A549 (cell line): ENCODE measurements at regions not wholly inside any gene's neighbourhood (a gene's known extent, or its start where the extent isn't known, plus 50 kb on each side); places are given as distances from the start of the nearest gene placed in this dataset.

ENCODE experiments used
- BHLHE40 ChIP-seq: IDR thresholded peaks from 2 replicates; pipeline ENCODE4 v1.6.1; 2012; ENCODE audit warnings: low read depth, low read length, inconsistent platforms
- EP300 ChIP-seq, 2 experiments: fragments of >200 bp; sonication (Bioruptor Twin); formaldehyde crosslinking; IDR thresholded peaks; 2 replicates in 1 of 2; 3 replicates in 1 of 2; pipeline ENCODE4 v1.6.1; 2016 to 2017
- POLR2A ChIP-seq: IDR thresholded peaks from 2 replicates; pipeline ENCODE4 v1.6.1; 2012; ENCODE audit warnings: mild to moderate bottlenecking, low read length
- RFX5 ChIP-seq: fragments of 450-650 bp; IDR thresholded peaks from 2 replicates; pipeline ENCODE4 v1.7.1; 2014; ENCODE audit warnings: antibody characterized with exemption, mild to moderate bottlenecking, moderate library complexity
- SMC3 ChIP-seq: fragments of >200 bp; sonication (Bioruptor Twin); formaldehyde crosslinking; IDR thresholded peaks from 3 replicates; pipeline ENCODE4 v1.6.1; 2018; ENCODE audit warnings: inconsistent platforms
- TF ChIP-seq, protein P1 (sequence below): fragments of >200 bp; sonication (Bioruptor Twin); formaldehyde crosslinking; IDR thresholded peaks from 3 replicates; pipeline ENCODE4 v1.5.1; 2016
- TF ChIP-seq, protein P2 (sequence below): IDR thresholded peaks from 2 replicates; pipeline ENCODE4 v1.6.1; 2012
- TF ChIP-seq, protein P3 (sequence below): fragments of 200-600 bp; sonication (generic); IDR thresholded peaks from 2 replicates; pipeline ENCODE4 v1.6.1; 2016; ENCODE audit warnings: antibody characterized with exemption, mild to moderate bottlenecking, moderate library complexity
- TF ChIP-seq, protein P4 (sequence below): IDR thresholded peaks from 2 replicates; pipeline ENCODE4 v1.6.1; 2012

DNA sequence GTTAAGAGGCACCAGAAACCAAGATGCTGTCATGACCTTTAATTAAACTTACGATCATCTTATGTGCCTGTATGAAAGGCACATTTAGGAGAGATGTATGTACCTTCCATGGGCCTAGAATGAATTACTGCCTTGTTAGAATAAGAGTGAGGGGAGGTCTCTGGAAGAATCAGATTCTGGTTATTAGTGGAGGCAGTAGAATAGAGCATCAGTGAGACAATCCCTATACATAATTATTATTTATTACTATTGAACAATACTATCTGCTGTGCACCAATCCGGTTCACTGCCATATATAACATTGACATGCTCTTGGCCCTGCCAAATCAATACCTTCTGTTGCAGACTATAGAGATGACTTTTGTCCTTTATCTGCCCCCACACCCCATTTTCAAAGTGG, 776.5 kb downstream of the DHX35 start:
- TF ChIP-seq POLR2A (no peak), BHLHE40 (no peak), SMC3 (no peak), EP300 (IDR thresholded peaks at IDR 0.05) (no peak), RFX5 (no peak)
- TF ChIP-seq, protein P1, sequence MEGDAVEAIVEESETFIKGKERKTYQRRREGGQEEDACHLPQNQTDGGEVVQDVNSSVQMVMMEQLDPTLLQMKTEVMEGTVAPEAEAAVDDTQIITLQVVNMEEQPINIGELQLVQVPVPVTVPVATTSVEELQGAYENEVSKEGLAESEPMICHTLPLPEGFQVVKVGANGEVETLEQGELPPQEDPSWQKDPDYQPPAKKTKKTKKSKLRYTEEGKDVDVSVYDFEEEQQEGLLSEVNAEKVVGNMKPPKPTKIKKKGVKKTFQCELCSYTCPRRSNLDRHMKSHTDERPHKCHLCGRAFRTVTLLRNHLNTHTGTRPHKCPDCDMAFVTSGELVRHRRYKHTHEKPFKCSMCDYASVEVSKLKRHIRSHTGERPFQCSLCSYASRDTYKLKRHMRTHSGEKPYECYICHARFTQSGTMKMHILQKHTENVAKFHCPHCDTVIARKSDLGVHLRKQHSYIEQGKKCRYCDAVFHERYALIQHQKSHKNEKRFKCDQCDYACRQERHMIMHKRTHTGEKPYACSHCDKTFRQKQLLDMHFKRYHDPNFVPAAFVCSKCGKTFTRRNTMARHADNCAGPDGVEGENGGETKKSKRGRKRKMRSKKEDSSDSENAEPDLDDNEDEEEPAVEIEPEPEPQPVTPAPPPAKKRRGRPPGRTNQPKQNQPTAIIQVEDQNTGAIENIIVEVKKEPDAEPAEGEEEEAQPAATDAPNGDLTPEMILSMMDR: no peak
- TF ChIP-seq, protein P2, sequence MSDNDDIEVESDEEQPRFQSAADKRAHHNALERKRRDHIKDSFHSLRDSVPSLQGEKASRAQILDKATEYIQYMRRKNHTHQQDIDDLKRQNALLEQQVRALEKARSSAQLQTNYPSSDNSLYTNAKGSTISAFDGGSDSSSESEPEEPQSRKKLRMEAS: no peak
- TF ChIP-seq, protein P3, sequence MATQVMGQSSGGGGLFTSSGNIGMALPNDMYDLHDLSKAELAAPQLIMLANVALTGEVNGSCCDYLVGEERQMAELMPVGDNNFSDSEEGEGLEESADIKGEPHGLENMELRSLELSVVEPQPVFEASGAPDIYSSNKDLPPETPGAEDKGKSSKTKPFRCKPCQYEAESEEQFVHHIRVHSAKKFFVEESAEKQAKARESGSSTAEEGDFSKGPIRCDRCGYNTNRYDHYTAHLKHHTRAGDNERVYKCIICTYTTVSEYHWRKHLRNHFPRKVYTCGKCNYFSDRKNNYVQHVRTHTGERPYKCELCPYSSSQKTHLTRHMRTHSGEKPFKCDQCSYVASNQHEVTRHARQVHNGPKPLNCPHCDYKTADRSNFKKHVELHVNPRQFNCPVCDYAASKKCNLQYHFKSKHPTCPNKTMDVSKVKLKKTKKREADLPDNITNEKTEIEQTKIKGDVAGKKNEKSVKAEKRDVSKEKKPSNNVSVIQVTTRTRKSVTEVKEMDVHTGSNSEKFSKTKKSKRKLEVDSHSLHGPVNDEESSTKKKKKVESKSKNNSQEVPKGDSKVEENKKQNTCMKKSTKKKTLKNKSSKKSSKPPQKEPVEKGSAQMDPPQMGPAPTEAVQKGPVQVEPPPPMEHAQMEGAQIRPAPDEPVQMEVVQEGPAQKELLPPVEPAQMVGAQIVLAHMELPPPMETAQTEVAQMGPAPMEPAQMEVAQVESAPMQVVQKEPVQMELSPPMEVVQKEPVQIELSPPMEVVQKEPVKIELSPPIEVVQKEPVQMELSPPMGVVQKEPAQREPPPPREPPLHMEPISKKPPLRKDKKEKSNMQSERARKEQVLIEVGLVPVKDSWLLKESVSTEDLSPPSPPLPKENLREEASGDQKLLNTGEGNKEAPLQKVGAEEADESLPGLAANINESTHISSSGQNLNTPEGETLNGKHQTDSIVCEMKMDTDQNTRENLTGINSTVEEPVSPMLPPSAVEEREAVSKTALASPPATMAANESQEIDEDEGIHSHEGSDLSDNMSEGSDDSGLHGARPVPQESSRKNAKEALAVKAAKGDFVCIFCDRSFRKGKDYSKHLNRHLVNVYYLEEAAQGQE: no peak
- TF ChIP-seq, protein P4, sequence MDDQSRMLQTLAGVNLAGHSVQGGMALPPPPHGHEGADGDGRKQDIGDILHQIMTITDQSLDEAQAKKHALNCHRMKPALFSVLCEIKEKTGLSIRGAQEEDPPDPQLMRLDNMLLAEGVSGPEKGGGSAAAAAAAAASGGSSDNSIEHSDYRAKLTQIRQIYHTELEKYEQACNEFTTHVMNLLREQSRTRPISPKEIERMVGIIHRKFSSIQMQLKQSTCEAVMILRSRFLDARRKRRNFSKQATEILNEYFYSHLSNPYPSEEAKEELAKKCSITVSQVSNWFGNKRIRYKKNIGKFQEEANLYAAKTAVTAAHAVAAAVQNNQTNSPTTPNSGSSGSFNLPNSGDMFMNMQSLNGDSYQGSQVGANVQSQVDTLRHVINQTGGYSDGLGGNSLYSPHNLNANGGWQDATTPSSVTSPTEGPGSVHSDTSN: no peak
